ENCODE measurements at regions not wholly inside any gene's neighbourhood (a gene's known extent, or its start where the extent isn't known, plus 50 kb on each side); places are given as distances from the start of the nearest gene placed in this dataset.

- DNase-seq (ENCODE audit: low spot score in 2 of 2) = no peak
- Histone ChIP-seq H3K36me3 (no peaks in the 10 kb centered on the region), H3K4me1 (no peaks in the 10 kb centered on the region), H3K9me3 (no peaks in the 10 kb centered on the region), H3K27ac (no peak overlapping the region), H3K4me3 (no peak overlapping the region), H3K27me3 (no peaks in the 10 kb centered on the region)
- TF ChIP-seq, protein P1, sequence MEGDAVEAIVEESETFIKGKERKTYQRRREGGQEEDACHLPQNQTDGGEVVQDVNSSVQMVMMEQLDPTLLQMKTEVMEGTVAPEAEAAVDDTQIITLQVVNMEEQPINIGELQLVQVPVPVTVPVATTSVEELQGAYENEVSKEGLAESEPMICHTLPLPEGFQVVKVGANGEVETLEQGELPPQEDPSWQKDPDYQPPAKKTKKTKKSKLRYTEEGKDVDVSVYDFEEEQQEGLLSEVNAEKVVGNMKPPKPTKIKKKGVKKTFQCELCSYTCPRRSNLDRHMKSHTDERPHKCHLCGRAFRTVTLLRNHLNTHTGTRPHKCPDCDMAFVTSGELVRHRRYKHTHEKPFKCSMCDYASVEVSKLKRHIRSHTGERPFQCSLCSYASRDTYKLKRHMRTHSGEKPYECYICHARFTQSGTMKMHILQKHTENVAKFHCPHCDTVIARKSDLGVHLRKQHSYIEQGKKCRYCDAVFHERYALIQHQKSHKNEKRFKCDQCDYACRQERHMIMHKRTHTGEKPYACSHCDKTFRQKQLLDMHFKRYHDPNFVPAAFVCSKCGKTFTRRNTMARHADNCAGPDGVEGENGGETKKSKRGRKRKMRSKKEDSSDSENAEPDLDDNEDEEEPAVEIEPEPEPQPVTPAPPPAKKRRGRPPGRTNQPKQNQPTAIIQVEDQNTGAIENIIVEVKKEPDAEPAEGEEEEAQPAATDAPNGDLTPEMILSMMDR (IDR thresholded peaks at IDR 0.05) = no peak
- intact Hi-C loops (cut with DNase I) = no loop called here
Observed at GRCh38 chr11:98107736-98108135, 913.0 kb upstream of the CNTN5 start.

- Histone ChIP-seq H3K9me3 (no peaks in the 10 kb centered on the region), H3K4me1 (no peaks in the 10 kb centered on the region), H3K36me3 (no peaks in the 10 kb centered on the region), H3K27me3 (no peaks in the 10 kb centered on the region), H3K4me3 (no peak overlapping the region), H3K27ac (no peak overlapping the region)
- no peak for DNase-seq (ENCODE audit: low spot score in 2 of 2)
- TF ChIP-seq, protein P1 (IDR thresholded peaks at IDR 0.05) = no peak
- intact Hi-C loops (cut with DNase I) = no loop called here
Observed at GRCh38 chr11:98110030-98110429, 910.7 kb upstream of the CNTN5 start.

GRCh38 chr11:98115873-98116272 lies 904.9 kb upstream of the CNTN5 start:
- Histone ChIP-seq H3K9me3 (no peaks in the 10 kb centered on the region), H3K4me1 (no peaks in the 10 kb centered on the region), H3K4me3 (no peak overlapping the region), H3K27me3 (no peaks in the 10 kb centered on the region), H3K27ac (no peak overlapping the region), H3K36me3 (no peaks in the 10 kb centered on the region)
- intact Hi-C loops (cut with DNase I) = no loop called here
- TF ChIP-seq, protein P1 (IDR thresholded peaks at IDR 0.05) = no peak
- no peak for DNase-seq (ENCODE audit: low spot score in 2 of 2)

GRCh38 chr11:98130117-98130625 lies 890.6 kb upstream of the CNTN5 start:
- H3K27me3 ChIP-seq = no peaks in the 10 kb centered on the region
- intact Hi-C loops (cut with DNase I) = no loop called here
- no peaks in the 10 kb centered on the region for H3K4me1 ChIP-seq
- no peak overlapping the region for H3K27ac ChIP-seq
- no peak for DNase-seq (ENCODE audit: low spot score in 2 of 2)
- H3K36me3 ChIP-seq = no peaks in the 10 kb centered on the region
- TF ChIP-seq, protein P1 (IDR thresholded peaks at IDR 0.05) = no peak
- no peak overlapping the region for H3K4me3 ChIP-seq
- no peaks in the 10 kb centered on the region for H3K9me3 ChIP-seq

DNA sequence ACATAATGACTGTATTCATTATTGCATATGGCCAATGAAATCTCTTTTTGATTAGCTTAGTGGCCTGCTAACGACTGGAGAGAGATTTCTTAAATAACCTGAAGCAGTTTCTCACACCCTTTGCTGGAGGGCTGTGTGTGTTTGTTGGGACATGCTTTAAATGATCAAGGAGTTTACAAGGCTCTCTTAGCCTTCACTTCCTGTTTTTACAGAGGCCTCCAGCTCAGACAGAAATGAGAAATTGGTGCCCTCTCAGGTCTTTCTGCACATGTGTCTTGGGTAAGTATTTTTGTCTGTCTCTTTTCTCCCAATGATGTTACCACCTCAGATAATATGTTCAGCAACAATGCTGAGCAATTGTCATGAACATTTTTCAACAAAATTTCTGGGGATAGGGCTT lies 884.4 kb upstream of the CNTN5 start:
- H3K4me3 ChIP-seq = no peak overlapping the region
- H3K27ac ChIP-seq = no peak overlapping the region
- intact Hi-C loops (cut with DNase I) = no loop called here
- no peaks in the 10 kb centered on the region for H3K9me3 ChIP-seq
- no peaks in the 10 kb centered on the region for H3K36me3 ChIP-seq
- H3K4me1 ChIP-seq = no peaks in the 10 kb centered on the region
- no peak for DNase-seq (ENCODE audit: low spot score in 2 of 2)
- TF ChIP-seq, protein P1 (IDR thresholded peaks at IDR 0.05) = no peak
- no peaks in the 10 kb centered on the region for H3K27me3 ChIP-seq

DNA sequence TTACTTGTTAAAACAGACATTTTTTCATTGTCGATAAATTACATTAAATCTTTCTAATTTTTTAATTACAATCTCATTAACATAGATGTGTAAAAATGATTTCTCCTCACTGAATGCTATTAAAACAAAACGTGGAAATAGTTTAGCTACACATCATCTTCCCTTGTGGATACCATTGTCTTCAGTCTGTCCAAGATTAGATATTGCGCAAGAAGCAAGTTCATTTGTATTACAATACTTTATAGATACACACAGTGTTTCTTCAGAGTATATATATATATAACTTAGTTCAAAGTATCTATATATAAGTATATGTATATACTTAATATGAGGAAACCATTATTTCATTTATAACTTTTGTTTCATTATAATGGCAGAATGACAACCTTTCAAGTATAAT lies 883.3 kb upstream of the CNTN5 start:
- no peak for DNase-seq (ENCODE audit: low spot score in 2 of 2)
- no peaks in the 10 kb centered on the region for H3K4me1 ChIP-seq
- H3K4me3 ChIP-seq = no peak overlapping the region
- no peaks in the 10 kb centered on the region for H3K27me3 ChIP-seq
- no peaks in the 10 kb centered on the region for H3K36me3 ChIP-seq
- no peak overlapping the region for H3K27ac ChIP-seq
- TF ChIP-seq, protein P1 (IDR thresholded peaks at IDR 0.05) = no peak
- intact Hi-C loops (cut with DNase I) = no loop called here
- no peaks in the 10 kb centered on the region for H3K9me3 ChIP-seq

All from ascending aorta (tissue), 2 donors.